GM18909 (cell line): ENCODE measurements at regions not wholly inside any gene's neighbourhood (a gene's known extent, or its start where the extent isn't known, plus 50 kb on each side); places are given as distances from the start of the nearest gene placed in this dataset.
"Not testable (repeated sequence)": the region's sequence is repeated elsewhere in the genome, so short reads cannot be mapped to it uniquely, and the experiment has no call there.

Source experiments
- ATAC-seq: cut with Tn5 transposase; IDR thresholded peaks from one replicate; pipeline ENCODE4 v1.9.1; 2021; ENCODE audit warnings: mild to moderate bottlenecking; ENCODE audit not compliant: unreplicated experiment, poor library complexity

DNA sequence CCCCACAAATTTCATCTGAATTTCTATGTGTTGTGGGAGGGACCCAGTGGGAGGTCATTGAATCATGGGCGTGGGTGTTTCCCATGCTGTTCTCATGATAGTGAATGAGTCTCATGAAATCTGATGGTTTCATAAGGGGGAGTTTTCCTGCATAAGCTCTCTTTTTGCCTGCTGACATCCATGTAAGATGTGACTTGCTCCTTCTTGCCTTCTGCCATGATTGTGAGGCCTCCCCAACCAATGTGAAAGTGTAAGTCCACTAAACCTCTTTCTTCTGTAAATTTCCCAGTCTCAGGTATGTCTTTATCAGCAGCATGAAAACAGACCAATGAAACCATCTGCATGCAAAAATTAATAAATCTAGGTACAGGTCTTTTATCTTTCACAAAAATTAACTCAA is 331.8 kb upstream of the GJE1 start:
- not testable (repeated sequence) for ATAC-seq

DNA sequence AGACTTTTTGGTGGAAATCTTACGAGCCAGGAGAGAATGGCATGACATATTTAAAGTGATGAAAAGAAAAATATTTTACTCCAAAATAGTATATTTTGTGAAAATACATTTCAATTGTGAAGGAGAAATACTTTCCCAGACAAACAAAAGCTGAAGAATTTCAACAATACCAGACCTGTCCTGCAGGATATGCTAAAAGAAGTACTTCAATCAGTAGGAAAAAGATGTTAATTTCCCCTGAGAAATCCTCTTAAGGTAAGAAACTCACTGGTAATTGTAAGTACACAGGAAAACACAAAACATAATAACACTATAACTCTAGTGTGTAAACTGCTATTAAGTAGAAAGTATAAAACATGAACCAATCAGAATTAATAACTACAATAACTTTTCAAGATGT is 341.8 kb upstream of the GJE1 start:
- no peak for ATAC-seq

DNA sequence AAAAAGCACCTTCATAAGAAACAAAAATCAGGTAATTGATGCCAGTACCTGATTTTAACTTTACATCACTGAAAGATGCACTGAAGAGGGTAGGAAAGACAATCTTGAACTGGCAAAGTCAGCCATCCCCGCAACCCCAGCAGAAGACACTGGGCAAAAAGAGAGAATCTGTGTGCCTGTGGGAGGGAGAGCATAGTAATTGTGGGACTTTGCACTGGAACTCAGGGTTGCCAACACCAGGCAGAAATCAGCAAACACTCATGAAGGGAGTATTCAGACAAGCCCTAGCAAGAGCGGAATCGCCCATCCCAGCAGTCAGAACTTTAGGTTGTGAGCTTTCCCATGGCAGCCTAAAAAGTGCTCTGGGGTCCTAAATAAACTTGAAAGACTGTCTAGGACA is 344.6 kb upstream of the GJE1 start:
- no peak for ATAC-seq

DNA sequence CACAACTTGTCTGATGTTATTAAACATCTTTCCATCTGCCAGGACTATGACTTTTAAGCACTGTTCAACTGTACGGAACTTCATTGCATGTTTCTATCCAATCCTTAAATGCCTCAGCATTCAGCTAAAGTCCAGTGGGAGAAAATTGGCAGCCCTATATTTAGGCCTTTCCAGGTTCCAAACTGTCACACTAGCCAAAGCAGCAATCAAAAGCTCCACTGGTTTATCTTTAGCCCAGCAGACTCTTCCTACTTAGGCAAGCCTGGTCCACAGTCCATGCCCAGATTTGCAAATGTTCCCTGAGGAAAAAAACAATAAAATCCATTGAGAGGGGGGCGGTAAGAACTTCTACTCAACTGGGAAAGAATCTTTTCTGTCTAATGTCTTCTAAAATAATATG is 349.1 kb upstream of the GJE1 start:
- ATAC-seq: no peak

DNA sequence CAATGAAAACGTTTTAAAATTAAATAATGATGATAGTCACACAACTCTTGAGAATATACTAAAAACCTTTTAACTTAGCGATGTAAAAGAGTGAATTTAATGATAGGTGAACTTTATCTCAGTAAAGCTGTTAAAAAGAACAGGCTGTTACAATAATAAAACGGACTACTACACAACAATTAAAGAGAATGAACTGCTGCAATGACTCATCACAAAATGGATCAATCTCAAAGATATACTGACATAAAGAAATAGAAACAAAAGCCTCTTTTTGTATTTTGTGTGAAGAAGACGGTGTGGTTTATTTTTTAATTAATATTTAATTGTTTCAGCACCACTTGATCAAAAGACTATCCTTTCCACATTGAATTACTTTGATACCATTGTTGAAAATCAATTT is 352.4 kb upstream of the GJE1 start:
- no peak for ATAC-seq

DNA sequence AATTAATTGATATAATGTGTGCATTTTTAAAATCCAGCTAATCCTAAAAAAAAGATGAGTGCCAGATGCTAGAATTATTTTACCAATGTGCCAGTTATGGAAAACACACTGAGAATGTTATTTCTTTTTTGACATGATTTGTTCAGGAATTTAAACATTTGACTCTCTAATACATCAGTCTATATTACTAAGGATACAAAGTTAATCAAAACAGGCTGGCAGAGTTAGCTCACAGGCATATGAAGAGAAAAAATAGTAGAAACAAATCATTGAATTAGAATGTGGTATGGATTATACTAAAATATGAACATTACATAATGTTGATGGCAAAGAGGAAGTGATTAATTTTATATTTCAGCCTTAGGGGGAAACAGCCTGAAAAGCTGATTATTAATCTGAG is 368.3 kb upstream of the GJE1 start:
- no peak for ATAC-seq

DNA sequence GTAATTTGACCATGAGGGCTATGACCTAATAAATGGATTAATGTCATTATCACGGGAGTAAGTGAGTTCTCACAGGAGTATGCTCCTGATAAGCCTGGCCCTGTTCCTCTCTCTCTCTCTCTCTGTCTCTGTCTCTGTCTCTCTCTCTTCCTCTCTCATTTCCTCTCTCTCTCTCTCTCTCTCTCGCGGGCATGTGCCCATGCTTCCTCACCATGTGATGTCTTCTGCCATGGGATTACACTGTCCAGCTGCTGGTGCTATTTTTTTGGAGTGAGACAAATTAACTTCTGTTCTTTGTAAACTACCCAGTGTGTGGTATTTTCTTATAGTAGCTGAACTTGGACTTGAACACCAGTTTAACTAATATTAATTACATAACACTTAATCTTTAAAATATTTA is 374.3 kb upstream of the GJE1 start:
- ATAC-seq: no peak

DNA sequence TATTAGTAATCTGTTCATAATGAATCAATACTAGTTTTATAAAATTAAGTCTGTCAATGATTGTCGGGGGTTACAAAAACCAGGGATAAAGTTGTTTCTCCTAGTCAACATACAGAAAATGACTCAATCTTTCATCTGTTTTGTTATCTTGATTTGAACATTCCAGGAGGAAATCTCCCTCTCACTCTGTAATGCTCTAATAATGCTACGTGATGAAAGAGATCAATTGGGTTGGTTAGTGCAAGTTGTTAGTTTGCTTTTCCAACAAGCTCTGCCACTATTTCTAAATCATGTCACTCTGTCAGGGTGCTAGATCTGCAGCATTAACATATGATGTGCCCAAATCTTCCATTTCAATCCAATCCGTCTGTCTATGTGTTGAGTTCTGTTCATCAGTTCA is 379.5 kb upstream of the GJE1 start:
- no peak for ATAC-seq

DNA sequence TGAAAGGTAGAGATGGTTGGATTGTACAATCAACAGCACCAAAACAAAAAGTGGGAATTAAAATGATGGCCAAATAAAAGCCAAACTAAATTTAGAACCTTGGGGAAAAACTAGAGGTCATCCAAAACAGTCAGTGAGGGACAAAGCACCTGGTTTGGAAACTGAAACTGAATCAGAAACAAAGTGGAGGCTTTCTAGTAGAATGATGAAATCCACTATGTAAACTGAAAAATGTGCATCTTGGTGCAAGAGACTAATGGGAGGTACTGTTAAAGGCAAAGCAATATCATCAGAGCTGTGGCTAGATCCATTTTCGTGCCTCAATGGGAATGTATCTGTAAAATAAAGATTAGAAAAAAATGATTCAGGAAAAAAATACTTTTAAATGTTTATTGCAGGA is 380.0 kb upstream of the GJE1 start:
- peak; percentile 78 for ATAC-seq

DNA sequence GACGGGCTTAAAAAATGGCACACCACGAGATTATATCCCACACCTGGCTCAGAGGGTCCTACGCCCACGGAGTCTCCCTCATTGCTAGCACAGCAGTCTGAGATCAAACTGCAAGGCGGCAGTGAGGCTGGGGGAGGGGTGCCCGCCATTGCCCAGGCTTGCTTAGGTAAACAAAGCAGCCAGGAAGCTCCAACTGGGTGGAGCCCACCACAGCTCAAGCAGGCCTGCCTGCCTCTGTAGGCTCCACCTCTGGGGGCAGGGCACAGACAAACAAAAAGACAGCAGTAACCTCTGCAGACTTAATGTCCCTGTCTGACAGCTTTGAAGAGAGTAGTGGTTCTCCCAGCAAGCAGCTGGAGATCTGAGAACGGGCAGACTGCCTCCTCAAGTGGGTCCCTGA is 386.4 kb upstream of the GJE1 start:
- not testable (repeated sequence) for ATAC-seq

DNA sequence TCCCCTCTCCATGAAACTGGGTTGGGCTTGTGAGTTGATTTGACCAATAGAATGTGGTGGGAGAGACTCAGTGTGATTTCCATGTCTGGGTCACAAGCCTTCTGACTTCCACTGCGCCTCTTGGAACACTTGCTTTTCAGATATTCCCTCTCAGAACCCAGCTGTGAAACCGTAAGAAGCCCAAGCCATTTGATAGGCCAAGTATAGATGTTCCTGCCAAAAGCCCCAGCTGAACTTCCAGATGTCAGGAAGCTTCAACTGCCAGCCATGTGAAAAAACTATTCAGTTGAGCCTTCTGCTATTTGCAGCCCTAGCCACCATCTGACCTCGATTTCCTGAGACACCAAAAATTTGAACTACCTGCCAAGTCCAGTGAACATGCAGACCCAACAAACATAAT is 387.8 kb upstream of the GJE1 start:
- no peak for ATAC-seq

DNA sequence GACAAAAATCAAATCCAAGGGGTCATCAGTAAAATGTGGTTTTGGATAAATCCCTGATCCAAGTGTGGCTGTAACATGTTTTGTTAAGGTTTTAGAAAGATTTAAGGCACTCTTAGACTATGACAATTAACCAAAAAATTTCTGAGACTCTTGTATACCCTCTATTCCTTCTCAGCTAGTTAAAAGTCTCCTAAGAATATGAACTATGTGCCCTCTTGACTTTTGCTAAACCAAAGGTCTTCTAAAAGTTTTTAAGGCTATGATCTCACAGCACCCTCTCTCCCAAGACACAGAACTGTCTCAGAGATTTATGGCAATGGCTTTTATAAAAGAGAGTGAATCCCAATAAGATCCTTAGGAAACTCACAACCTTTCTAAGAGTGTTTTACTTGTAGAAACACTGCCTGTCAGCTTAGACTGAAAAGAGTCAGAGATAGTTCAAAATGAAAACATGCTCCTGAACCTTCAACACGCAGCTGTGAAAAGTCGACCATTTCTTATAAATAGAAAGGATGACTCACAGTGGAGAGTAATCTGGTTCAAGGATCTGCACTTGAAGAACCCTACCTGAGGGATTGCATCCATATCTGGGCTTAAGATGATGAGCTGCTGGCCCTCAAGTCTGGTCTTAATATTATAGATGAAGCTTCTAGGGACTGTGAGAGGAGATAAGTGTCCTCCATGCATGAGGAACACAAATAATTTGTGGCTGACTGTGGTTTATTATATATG is 388.4 kb upstream of the GJE1 start:
- ATAC-seq: no peak

DNA sequence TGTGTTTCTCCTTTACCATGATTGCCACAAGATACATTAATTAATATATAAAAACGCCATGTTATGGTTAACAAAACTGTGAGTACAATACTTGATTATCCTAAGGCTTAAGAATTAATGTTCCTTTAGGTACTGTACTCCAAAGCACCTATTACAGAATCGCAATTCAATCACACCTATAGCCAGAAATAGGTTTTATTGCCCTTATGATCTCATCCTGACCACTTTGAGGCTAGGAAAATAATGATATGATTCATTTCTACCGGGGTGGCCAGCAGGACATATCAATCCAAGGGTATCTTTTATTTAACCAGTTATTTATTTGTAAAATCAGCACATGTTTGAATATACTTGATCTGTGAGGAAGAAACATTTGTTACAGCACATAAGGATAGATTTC is 396.6 kb upstream of the GJE1 start:
- no peak for ATAC-seq

DNA sequence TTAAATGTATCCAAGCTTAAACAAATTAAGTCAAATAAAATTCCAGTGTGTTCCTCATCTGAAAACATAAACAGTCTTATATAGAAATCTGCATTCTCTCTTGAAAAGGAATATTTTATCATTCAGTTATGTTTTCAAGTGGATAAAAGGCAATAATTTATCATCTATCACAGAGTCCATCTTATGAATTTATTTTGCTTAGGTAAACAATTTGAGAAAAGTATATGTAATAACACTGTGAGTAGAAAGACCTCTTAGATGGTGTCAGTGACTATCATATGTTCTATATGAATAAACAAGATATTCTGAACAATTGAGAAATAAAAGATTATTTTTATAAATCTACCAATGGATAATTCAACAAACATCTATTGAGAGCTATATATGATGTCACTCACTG is 397.6 kb upstream of the GJE1 start:
- ATAC-seq: no peak

DNA sequence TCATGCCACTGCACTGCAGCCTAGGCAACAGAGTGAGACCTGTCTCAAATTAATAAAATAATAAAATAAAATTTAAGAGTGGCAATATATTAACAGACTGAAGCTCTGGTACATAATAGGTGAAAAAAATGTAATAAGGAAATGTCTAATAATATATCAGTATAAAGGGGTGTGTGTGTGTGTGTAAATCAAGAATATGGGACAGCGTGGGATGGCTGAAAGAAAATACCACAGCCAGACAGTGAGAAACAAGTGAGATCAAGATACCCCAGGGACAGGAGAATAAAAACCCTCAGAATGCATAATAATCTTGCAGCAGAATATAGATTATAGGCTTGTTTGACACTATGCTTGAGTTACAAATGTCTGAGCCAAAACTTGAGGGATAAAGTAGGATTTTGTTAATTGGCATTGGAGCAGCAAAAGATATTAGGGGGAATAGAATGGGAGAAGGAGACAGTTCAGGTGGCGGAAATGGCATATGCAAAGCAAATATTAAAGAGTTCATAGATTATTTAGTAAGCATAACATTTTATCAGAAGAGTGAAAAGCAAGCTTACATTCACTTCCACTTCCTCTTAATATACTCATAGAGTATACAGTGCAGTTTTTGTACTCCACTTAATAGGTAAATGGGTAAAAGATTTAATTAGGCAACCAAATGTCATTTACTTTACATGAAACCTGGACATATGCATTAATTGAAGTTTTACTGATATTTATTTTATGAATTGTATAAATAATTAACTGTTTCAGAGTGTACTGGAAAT is 398.5 kb upstream of the GJE1 start:
- ATAC-seq: no peak

DNA sequence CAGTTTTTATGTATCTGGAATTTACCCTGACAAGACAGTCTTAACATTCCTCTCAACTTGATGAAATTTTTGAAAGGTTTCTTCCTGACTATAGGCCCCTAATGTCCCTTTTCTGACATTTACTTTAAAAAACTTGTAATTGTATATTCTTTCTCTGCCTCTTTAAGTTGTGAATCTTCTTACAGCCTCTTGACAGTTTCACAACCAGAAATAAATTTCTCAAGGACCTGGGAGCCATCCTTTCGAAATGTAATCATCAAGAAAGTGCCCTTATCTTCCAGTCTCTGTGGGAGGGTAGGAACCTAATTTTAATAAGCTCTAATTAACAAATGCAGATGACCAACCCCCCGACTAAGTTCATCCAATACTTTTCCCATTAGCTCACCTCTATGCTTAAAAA is 403.6 kb upstream of the GJE1 start:
- no peak for ATAC-seq

DNA sequence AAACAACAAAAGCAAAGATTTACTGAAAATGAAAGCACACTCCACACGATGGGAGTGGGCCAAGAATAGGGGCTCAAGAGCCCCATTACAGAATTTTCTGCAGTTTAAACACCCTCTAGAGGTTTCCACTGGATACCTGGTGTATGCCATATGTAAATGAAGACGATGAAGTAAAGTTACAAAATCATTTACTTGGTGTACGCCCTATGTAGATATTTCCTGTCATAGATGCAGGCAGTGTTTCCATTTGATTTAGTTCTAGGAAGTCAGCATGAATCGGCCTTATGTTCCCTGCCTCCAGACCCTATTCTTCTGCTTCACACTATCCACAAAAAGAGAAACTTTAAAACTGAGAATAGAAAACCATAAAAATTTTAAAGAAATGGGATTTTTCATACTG is 404.4 kb upstream of the GJE1 start:
- ATAC-seq: no peak

DNA sequence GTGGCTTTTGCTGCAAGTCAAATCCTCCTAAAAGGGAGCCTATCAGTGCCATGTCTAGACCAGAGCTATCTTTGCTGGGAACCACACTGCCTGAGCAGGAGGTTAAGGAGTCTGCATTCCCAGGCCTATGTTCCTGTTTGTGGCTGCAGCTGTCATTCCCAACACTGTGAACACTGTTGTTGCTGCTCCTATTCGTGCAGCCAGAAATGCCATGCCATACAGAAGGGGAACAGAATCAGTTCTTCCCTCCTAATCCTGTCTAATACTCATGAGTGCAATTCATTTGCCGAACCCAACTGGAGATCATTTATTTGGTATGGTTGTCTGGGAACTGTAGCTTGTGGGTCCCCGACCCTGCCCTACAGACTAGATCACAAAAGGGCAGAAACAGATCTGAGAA is 406.5 kb upstream of the GJE1 start:
- no peak for ATAC-seq

DNA sequence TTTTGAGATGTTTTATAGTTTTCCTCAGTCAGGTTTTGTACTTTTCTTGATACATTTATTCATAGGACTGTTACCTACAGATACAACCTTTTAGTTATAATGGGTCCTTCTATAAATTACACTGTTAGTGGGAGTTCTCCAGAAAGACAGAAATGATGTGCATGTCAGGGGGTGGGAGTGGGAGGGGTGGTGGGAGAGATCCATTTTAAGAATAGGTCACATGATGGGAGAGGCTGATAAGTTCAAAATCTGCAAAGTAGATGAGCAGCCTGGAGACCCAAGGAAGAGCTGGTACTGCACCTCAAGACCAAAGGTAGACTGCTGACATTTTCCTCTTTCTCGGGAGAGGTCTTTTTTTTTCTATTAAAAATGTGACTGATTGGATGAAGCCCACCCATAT is 408.0 kb upstream of the GJE1 start:
- ATAC-seq: no peak

DNA sequence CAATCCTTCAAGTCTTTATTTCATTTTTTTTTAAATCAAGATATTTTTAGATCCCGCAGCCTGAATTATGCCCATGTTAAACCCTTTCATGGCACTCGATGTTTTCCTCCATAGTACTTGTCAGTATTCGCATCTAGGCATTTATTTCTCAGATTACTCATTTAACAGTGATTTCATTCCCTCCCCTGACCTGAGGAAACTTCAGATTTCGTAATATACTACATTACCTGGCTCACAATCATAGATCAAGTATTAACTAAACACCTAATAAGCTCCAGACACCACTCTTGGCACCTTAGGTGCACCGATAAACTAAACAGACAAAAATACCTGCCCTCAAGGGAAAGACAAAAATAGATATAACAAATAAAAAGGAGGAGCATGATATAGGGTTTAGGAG is 413.2 kb upstream of the GJE1 start:
- ATAC-seq: no peak

DNA sequence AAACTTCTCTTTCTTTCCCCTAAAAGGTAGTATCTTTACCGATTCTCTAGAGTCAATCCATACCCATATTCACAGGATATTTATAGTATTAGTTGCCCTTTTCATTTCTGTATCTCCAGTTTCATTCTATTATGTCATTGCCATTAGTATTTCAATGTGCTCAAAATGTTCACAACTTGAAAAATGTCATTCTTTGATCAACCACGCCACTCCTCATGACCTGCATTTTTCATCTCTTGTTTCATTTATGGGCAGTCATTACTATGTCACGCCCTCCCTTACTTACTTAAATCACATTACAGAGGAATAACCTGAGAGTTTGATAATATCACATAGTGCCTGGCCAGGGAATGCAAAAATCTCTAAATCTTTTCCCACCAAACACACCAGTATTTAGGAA is 427.3 kb upstream of the GJE1 start:
- ATAC-seq: no peak

DNA sequence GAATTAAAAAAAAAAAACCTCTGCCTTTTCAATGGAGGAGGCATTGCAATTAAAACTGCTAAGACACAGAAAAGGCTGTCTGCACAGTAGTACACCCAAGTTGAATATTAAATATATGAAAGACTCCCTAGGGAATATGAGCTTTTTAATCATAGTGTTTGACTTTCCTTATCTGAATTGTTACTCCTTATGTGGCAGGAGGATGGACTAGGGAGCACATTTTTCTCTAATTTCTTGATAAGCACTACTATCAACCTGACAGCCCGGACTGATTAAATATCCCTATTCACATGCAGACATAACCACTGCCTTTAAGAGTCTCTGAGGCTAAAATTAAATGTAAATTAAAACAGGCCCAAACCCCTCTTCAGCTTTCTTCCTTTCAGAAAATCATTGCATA is 428.6 kb upstream of the GJE1 start:
- ATAC-seq: no peak
